Naive B cell (primary cell): ENCODE measurements at regions not wholly inside any gene's neighbourhood (a gene's known extent, or its start where the extent isn't known, plus 50 kb on each side); places are given as distances from the start of the nearest gene placed in this dataset.

Experiments
- ATAC-seq, 2 donors: fragments of 150-1000 bp; cut with Tn5 transposase; 2 replicates each; pipeline ENCODE4 v1.10.0; 2021; ENCODE audit warnings: low read depth in 2 of 2, mild to moderate bottlenecking in 2 of 2, moderate library complexity in 2 of 2
- DNase-seq: peaks from one replicate; pipeline ENCODE4 v3.0.0; 2022
- H3K27ac Mint-ChIP-seq, 6 donors: one replicate each; pipeline ENCODE4 v1.8.0; 2020 to 2022; ENCODE audit warnings: mild to moderate bottlenecking in 6 of 6, mixed read lengths in 6 of 6, moderate library complexity in 5 of 6, inconsistent platforms in 2 of 6
- H3K27me3 Mint-ChIP-seq, 3 donors: one replicate each; pipeline ENCODE4 v1.8.0; 2021 to 2022; ENCODE audit warnings: mixed read lengths in 3 of 3, mild to moderate bottlenecking in 1 of 3
- H3K36me3 Mint-ChIP-seq, 2 donors: one replicate each; pipeline ENCODE4 v1.8.0; 2020 to 2022; ENCODE audit warnings: mixed read lengths in 2 of 2, inconsistent platforms in 1 of 2, mild to moderate bottlenecking in 1 of 2
- H3K4me1 Mint-ChIP-seq, 3 donors: one replicate each; pipeline ENCODE4 v1.8.0; 2020 to 2022; ENCODE audit warnings: mixed read lengths in 3 of 3, inconsistent platforms in 1 of 3, mild to moderate bottlenecking in 1 of 3, moderate library complexity in 1 of 3
- H3K4me3 Mint-ChIP-seq, 8 donors: one replicate each; pipeline ENCODE4 v1.8.0; 2020 to 2022; ENCODE audit warnings: mild to moderate bottlenecking in 8 of 8, mixed read lengths in 8 of 8, moderate library complexity in 8 of 8, inconsistent platforms in 2 of 8
- H3K9me3 Mint-ChIP-seq, 7 donors: one replicate each; pipeline ENCODE4 v1.8.0; 2020 to 2022; ENCODE audit warnings: mixed read lengths in 7 of 7, mild to moderate bottlenecking in 5 of 7, inconsistent platforms in 2 of 7, moderate library complexity in 1 of 7

- Mint-ChIP-seq H3K9me3 (peaks cover 0 to 11% (median 3%) of the 10 kb centered on the region in 7 donors), H3K27me3 (peaks cover 0 to 8% (median 6%) of the 10 kb centered on the region in 3 donors), H3K4me3 (no peak overlapping the region), H3K36me3 (no peaks in the 10 kb centered on the region), H3K4me1 (no peaks in the 10 kb centered on the region), H3K27ac (no peak overlapping the region)
- ATAC-seq (no peak), DNase-seq (no peak)
Observed at GRCh38 chr6:168909288-168909687, 344.4 kb downstream of the THBS2 start.

GRCh38 chr6:168908887-168909286, 344.8 kb downstream of the THBS2 start:
- no peak overlapping the region for H3K4me3 Mint-ChIP-seq
- H3K9me3 Mint-ChIP-seq: peaks cover 0 to 11% (median 3%) of the 10 kb centered on the region in 7 donors
- no peak for ATAC-seq

GRCh38 chr6:168908166-168908565, 345.5 kb downstream of the THBS2 start:
- Mint-ChIP-seq H3K36me3 (no peaks in the 10 kb centered on the region), H3K27ac (no peak overlapping the region), H3K27me3 (peaks cover under 1 to 8% (median 6%) of the 10 kb centered on the region in 3 donors), H3K4me3 (peak overlapping the region in 1 of 8 donors; percentile 2), H3K9me3 (peaks cover 0 to 11% (median 3%) of the 10 kb centered on the region in 7 donors), H3K4me1 (no peaks in the 10 kb centered on the region)
- DNase-seq (no peak), ATAC-seq (no peak)

More at GRCh38 chr6:168908887-168909286, 344.8 kb downstream of the THBS2 start:
- H3K36me3 Mint-ChIP-seq: no peaks in the 10 kb centered on the region
- H3K4me1 Mint-ChIP-seq: no peaks in the 10 kb centered on the region
- no peak for DNase-seq
- H3K27ac Mint-ChIP-seq: no peak overlapping the region
- H3K27me3 Mint-ChIP-seq: peaks cover 0 to 8% (median 6%) of the 10 kb centered on the region in 3 donors

GRCh38 chr6:168906391-168906790, 347.3 kb downstream of the THBS2 start:
- Mint-ChIP-seq H3K9me3 (peaks cover 0 to 11% (median 3%) of the 10 kb centered on the region in 7 donors), H3K27me3 (peaks cover 4 to 17% (median 14%) of the 10 kb centered on the region in 3 donors), H3K27ac (no peak overlapping the region), H3K4me1 (no peaks in the 10 kb centered on the region), H3K36me3 (no peaks in the 10 kb centered on the region), H3K4me3 (no peak overlapping the region)
- DNase-seq (no peak), ATAC-seq (no peak)

- no peak overlapping the region for H3K27ac Mint-ChIP-seq
- ATAC-seq (no peak), DNase-seq (no peak)
- H3K9me3 Mint-ChIP-seq: peaks cover 0 to 11% (median 3%) of the 10 kb centered on the region in 7 donors
- H3K4me3 Mint-ChIP-seq: no peak overlapping the region
- H3K4me1 Mint-ChIP-seq: no peaks in the 10 kb centered on the region
- H3K27me3 Mint-ChIP-seq: peaks cover 4 to 19% (median 17%) of the 10 kb centered on the region in 3 donors
- H3K36me3 Mint-ChIP-seq: no peaks in the 10 kb centered on the region
Observed at GRCh38 chr6:168905451-168906090, 348.1 kb downstream of the THBS2 start.

- no peak for DNase-seq
- Mint-ChIP-seq H3K27ac (no peak overlapping the region), H3K4me3 (no peak overlapping the region), H3K27me3 (peaks cover 13 to 35% (median 32%) of the 10 kb centered on the region in 3 donors), H3K36me3 (no peaks in the 10 kb centered on the region), H3K9me3 (peaks cover 0 to 6% (median 3%) of the 10 kb centered on the region in 7 donors), H3K4me1 (no peaks in the 10 kb centered on the region)
- no peak for ATAC-seq
Observed at GRCh38 chr6:168903613-168904345, 349.9 kb downstream of the THBS2 start.

GRCh38 chr6:168902075-168902474, 351.6 kb downstream of the THBS2 start:
- peaks cover 0 to under 1% (median 0%) of the 10 kb centered on the region in 7 donors for H3K9me3 Mint-ChIP-seq
- H3K4me3 Mint-ChIP-seq: no peak overlapping the region
- no peak for DNase-seq
- H3K4me1 Mint-ChIP-seq: no peaks in the 10 kb centered on the region
- ATAC-seq: no peak
- H3K36me3 Mint-ChIP-seq: no peaks in the 10 kb centered on the region
- H3K27ac Mint-ChIP-seq: no peak overlapping the region
- peaks cover 14 to 39% (median 32%) of the 10 kb centered on the region in 3 donors for H3K27me3 Mint-ChIP-seq

GRCh38 chr6:168901076-168901475, 352.6 kb downstream of the THBS2 start:
- Mint-ChIP-seq H3K36me3 (no peaks in the 10 kb centered on the region), H3K27me3 (peaks cover 14 to 39% (median 32%) of the 10 kb centered on the region in 3 donors), H3K9me3 (peaks cover 0 to 5% (median 2%) of the 10 kb centered on the region in 7 donors), H3K4me3 (no peak overlapping the region), H3K27ac (no peak overlapping the region), H3K4me1 (peaks cover 0 to 2% (median 0%) of the 10 kb centered on the region in 3 donors)
- DNase-seq (no peak), ATAC-seq (no peak)

GRCh38 chr6:168896321-168896720, 357.3 kb downstream of the THBS2 start:
- peaks cover 10 to 21% (median 17%) of the 10 kb centered on the region in 3 donors for H3K27me3 Mint-ChIP-seq

GRCh38 chr6:168895102-168895812, 358.4 kb downstream of the THBS2 start:
- Mint-ChIP-seq H3K4me3 (peak overlapping the region in 6 of 8 donors; percentile 34 to 79 (median 64)), H3K4me1 (peaks cover 8 to 11% (median 9%) of the 10 kb centered on the region in 3 donors), H3K36me3 (no peaks in the 10 kb centered on the region), H3K27ac (no peak overlapping the region), H3K27me3 (peaks cover 9 to 18% (median 10%) of the 10 kb centered on the region in 3 donors), H3K9me3 (peaks cover 0 to 5% (median 2%) of the 10 kb centered on the region in 7 donors)
- ATAC-seq: peak; percentile 70 to 73
- peak; percentile 51 for DNase-seq

More at GRCh38 chr6:168896321-168896720, 357.3 kb downstream of the THBS2 start:
- peak overlapping the region in 2 of 6 donors; percentile 34 to 64 for H3K27ac Mint-ChIP-seq
- ATAC-seq (no peak), DNase-seq (no peak)
- peaks cover 0 to 5% (median 2%) of the 10 kb centered on the region in 7 donors for H3K9me3 Mint-ChIP-seq
- H3K4me3 Mint-ChIP-seq: no peak overlapping the region
- peaks cover 8 to 11% (median 9%) of the 10 kb centered on the region in 3 donors for H3K4me1 Mint-ChIP-seq
- no peaks in the 10 kb centered on the region for H3K36me3 Mint-ChIP-seq

GRCh38 chr6:168892031-168892430, 361.6 kb downstream of the THBS2 start:
- DNase-seq: no peak
- Mint-ChIP-seq H3K27ac (no peak overlapping the region), H3K27me3 (peaks cover 0 to 10% (median 0%) of the 10 kb centered on the region in 3 donors), H3K36me3 (no peaks in the 10 kb centered on the region), H3K4me3 (peak overlapping the region in 1 of 8 donors; percentile 47), H3K9me3 (peaks cover 0 to 4% (median 2%) of the 10 kb centered on the region in 7 donors), H3K4me1 (peaks cover 8 to 11% (median 9%) of the 10 kb centered on the region in 3 donors)
- no peak for ATAC-seq

GRCh38 chr6:168890981-168891365, 362.7 kb downstream of the THBS2 start:
- Mint-ChIP-seq H3K9me3 (no peaks in the 10 kb centered on the region), H3K4me1 (peaks cover 8 to 9% (median 8%) of the 10 kb centered on the region in 3 donors), H3K27me3 (peaks cover 0 to 10% (median 0%) of the 10 kb centered on the region in 3 donors), H3K4me3 (no peak overlapping the region), H3K36me3 (no peaks in the 10 kb centered on the region), H3K27ac (no peak overlapping the region)
- DNase-seq (no peak), ATAC-seq (no peak)

- DNase-seq: no peak
- Mint-ChIP-seq H3K4me3 (no peak overlapping the region), H3K27ac (no peak overlapping the region), H3K36me3 (no peaks in the 10 kb centered on the region), H3K9me3 (no peaks in the 10 kb centered on the region), H3K27me3 (peaks cover 0 to 10% (median 0%) of the 10 kb centered on the region in 3 donors), H3K4me1 (peaks cover 4 to 5% (median 5%) of the 10 kb centered on the region in 3 donors)
- ATAC-seq: no peak
Observed at GRCh38 chr6:168890306-168890980, 363.2 kb downstream of the THBS2 start.
